Coronary artery (tissue), 2 donors: ENCODE measurements at regions not wholly inside any gene's neighbourhood (a gene's known extent, or its start where the extent isn't known, plus 50 kb on each side); places are given as distances from the start of the nearest gene placed in this dataset.

Experiments used
- DNase-seq: peaks from one replicate; pipeline ENCODE4 v3.0.0-alpha.2; 2017; ENCODE audit warnings: low spot score
- H3K27ac ChIP-seq, 2 donors: fragments of 200-600 bp; sonication (generic); one replicate each; pipeline ENCODE4 v1.5.1; 2016 to 2019
- H3K4me3 ChIP-seq: fragments of 200-600 bp; sonication (generic); 2 replicates; pipeline ENCODE4 v1.5.1; 2016; ENCODE audit warnings: mild to moderate bottlenecking, moderate library complexity
- CTCF ChIP-seq: fragments of 200-600 bp; sonication (generic); IDR thresholded peaks from one replicate; pipeline ENCODE4 v1.5.1; 2019; ENCODE audit warnings: antibody characterized with exemption

GRCh38 chr5:61966296-61966955 is 339.6 kb upstream of the KIF2A start:
- H3K27ac ChIP-seq = no peak overlapping the region
- no peak for TF ChIP-seq CTCF
- DNase-seq = no peak
- no peak overlapping the region for H3K4me3 ChIP-seq

- TF ChIP-seq CTCF = no peak
- Histone ChIP-seq H3K4me3 (no peak overlapping the region), H3K27ac (no peak overlapping the region)
- DNase-seq = no peak
Observed at GRCh38 chr5:61966997-61967396, 339.0 kb upstream of the KIF2A start.

GRCh38 chr5:61967681-61968080 is 338.3 kb upstream of the KIF2A start:
- Histone ChIP-seq H3K4me3 (no peak overlapping the region), H3K27ac (no peak overlapping the region)
- no peak for DNase-seq
- TF ChIP-seq CTCF = no peak

- Histone ChIP-seq H3K4me3 (no peak overlapping the region), H3K27ac (no peak overlapping the region)
- TF ChIP-seq CTCF = no peak
- DNase-seq = no peak
Observed at GRCh38 chr5:61969347-61969746, 336.7 kb upstream of the KIF2A start.

- TF ChIP-seq CTCF = no peak
- Histone ChIP-seq H3K27ac (no peak overlapping the region), H3K4me3 (no peak overlapping the region)
- no peak for DNase-seq
Observed at GRCh38 chr5:61969755-61970154, 336.3 kb upstream of the KIF2A start.

- Histone ChIP-seq H3K27ac (no peak overlapping the region), H3K4me3 (no peak overlapping the region)
- no peak for DNase-seq
- TF ChIP-seq CTCF = no peak
Observed at GRCh38 chr5:61970218-61970617, 335.8 kb upstream of the KIF2A start.

GRCh38 chr5:61974680-61975079 is 331.3 kb upstream of the KIF2A start:
- no peak overlapping the region for H3K4me3 ChIP-seq
- DNase-seq = no peak
- no peak overlapping the region for H3K27ac ChIP-seq
- no peak for TF ChIP-seq CTCF
